Erythroblast (primary cell): ENCODE measurements at regions not wholly inside any gene's neighbourhood (a gene's known extent, or its start where the extent isn't known, plus 50 kb on each side); places are given as distances from the start of the nearest gene placed in this dataset.

Source experiments
- GATA1 ChIP-seq: IDR thresholded peaks from 2 replicates; pipeline ENCODE4 v1.6.1; 2011; ENCODE audit warnings: low read depth, mild to moderate bottlenecking, control low read depth, low read length, moderate library complexity
- POLR2A ChIP-seq: IDR thresholded peaks from 2 replicates; pipeline ENCODE4 v1.6.1; 2011; ENCODE audit warnings: mild to moderate bottlenecking, low read length

GRCh38 chr16:79267781-79268180 is 332.8 kb downstream of the MAF start:
- no peak for TF ChIP-seq POLR2A
- TF ChIP-seq GATA1: no peak
